ENCODE measurements at regions not wholly inside any gene's neighbourhood (a gene's known extent, or its start where the extent isn't known, plus 50 kb on each side); places are given as distances from the start of the nearest gene placed in this dataset.
A peak's percentile ranks its signal among the peaks of the same experiment; 100 is the strongest.
"Not testable (repeated sequence)": the region's sequence is repeated elsewhere in the genome, so short reads cannot be mapped to it uniquely, and the experiment has no call there.

DNA sequence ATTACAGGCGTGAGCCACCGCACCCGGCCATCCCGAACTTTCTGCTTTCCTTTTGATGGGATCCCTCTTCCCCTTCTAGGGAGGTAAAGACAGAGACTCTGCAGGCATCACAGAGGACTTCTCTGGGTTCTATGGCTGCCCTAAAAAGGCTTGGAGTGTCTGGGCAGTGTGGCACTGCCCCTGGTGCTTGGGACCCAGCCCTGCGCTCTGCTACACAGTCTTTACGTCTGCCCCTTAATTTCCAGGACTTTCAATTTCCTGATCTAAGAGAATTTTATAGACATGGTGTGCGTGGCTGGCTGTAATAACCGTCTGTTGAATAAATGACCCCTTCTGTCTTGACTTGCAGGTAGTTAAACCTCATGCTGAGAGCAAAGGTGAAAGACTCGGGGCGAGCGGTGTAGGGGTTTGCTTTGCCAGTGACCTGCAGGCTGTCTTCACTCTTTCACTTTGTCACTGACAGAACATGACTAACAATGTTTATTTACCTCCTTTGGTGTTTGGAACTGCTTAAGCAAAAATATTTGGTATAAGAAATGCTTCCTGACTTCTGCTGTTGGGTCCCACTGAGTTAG lies 110.9 kb upstream of the MAP1LC3B2 start:
- no peak for DNase-seq (ENCODE audit: low spot score)
- intact Hi-C loops (cut with DNase I), result no loop called here

DNA sequence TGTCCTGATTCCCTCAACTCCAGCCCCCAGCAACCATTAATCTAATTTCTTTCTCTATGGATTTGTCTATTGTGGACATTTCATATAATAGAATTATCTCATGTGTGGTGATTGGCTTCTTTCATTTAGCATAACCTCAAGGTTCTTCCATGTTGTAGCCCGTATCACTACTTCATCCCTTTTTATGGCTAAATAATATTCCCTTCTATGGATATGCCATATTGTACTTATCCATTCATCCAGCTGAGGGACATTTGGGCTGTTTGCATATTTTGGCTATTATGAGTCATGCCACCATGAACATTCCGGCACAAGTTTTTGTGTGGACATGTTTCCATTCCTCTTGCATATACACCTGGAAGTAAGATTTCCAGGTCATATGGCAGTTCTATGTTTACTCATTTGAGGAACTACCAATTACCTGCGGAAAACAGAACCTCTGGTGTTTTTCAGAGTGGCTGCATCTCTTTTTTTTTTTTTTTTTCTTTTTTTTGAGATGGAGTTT lies 108.7 kb upstream of the MAP1LC3B2 start:
- intact Hi-C loops (cut with DNase I), result loop anchor here (10.0 kb wide), 1 partner anchor 144 kb away; no protein-coding TSS in a partner anchor
- DNase-seq (ENCODE audit: low spot score), result no peak

DNA sequence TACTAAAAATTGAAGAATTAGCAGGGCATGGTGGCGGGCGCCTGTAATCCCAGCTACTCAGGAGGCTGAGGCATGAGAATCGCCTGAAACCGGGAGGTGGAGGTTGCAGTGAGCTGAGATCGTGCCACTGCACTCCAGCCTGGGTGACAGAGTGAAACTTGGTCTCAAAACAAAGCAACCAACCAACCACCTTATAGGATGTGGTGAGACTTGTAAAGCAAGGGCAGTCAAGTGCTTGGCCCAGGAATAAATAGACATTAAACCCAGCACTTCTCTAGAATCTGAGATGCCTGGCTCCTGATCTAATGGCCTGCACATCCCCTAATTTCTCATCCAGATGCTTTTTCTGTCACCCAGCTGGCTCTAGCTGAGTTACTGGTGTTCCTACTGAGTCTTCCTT lies 106.2 kb upstream of the MAP1LC3B2 start:
- intact Hi-C loops (cut with DNase I), result loop anchor here (10.0 kb wide), 1 partner anchor 142 kb away; no protein-coding TSS in a partner anchor

DNA sequence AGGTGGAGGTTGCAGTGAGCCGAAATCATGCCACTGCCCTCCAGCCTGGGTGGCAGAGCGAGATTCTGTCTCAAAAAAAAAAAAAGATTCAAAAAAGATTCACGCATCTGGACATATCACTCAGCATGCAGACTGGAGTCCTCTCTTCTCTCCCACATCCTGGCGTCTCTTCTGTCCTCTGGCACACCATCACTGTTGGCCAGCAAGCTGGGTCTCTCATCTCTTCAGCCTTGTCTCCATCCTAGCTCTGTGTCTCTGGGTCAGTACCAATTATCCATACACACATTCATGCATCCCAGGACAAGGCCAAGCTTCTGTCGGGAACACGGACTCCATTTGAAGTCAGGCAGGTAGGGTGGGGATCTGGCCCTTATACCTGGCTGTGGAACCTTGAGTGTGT lies 105.5 kb upstream of the MAP1LC3B2 start:
- intact Hi-C loops (cut with DNase I), result loop anchor here (10.0 kb wide), 1 partner anchor 141 kb away; no protein-coding TSS in a partner anchor

More for the DNA sequence above, 106.2 kb upstream of the MAP1LC3B2 start:
- DNase-seq (ENCODE audit: low spot score), result not testable (repeated sequence)

DNA sequence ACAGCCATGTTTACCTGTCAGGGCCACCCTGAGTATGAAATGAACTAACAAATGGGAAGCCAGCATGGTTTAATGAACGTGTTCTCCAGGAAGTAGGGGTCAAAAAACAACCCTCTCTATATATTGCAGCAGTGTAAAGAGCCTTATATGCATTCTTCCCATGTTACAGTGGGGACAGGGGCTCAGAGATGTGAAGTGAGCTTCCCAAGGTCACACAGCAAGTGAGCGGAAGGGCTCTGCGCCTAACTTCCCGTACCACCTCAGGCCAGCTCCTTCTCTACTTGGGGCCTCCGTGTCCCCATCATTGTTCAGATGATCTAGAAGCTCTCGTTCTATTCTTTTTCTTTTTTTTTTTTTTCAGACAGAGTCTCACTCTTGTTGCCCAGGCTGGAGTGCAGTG lies 105.1 kb upstream of the MAP1LC3B2 start:
- intact Hi-C loops (cut with DNase I), result loop anchor here (10.0 kb wide), 1 partner anchor 141 kb away; no protein-coding TSS in a partner anchor
- DNase-seq (ENCODE audit: low spot score), result no peak

More for the DNA sequence above, 105.5 kb upstream of the MAP1LC3B2 start:
- DNase-seq (ENCODE audit: low spot score), result no peak

DNA sequence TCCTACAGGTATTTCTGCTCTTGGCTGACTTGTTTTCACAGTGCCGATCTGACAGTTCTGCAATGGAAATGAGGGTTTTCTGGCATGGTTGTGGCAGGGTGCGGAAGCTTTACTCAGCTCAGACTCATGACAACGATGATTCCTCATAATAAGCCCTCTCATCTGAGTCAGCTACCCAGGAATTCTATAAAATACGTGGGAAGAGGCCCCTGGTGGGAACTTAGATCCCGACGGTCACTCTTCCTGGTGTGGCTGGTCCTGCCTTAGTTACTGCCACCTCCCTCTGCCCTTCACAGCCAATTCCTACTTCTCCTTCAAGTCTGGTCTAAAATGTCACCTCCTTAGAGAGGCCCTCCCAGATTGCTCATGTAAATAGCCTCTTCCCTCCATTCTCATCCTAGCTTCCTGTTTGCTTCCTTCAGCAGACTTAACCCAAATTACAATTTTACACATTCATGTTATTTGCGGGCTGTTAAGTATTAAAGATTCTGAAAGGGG lies 104.2 kb upstream of the MAP1LC3B2 start:
- intact Hi-C loops (cut with DNase I), result loop anchor here (5.0 to 10.0 kb wide), 2 partner anchors 82 to 140 kb away; no protein-coding TSS in a partner anchor
- no peak for DNase-seq (ENCODE audit: low spot score)

DNA sequence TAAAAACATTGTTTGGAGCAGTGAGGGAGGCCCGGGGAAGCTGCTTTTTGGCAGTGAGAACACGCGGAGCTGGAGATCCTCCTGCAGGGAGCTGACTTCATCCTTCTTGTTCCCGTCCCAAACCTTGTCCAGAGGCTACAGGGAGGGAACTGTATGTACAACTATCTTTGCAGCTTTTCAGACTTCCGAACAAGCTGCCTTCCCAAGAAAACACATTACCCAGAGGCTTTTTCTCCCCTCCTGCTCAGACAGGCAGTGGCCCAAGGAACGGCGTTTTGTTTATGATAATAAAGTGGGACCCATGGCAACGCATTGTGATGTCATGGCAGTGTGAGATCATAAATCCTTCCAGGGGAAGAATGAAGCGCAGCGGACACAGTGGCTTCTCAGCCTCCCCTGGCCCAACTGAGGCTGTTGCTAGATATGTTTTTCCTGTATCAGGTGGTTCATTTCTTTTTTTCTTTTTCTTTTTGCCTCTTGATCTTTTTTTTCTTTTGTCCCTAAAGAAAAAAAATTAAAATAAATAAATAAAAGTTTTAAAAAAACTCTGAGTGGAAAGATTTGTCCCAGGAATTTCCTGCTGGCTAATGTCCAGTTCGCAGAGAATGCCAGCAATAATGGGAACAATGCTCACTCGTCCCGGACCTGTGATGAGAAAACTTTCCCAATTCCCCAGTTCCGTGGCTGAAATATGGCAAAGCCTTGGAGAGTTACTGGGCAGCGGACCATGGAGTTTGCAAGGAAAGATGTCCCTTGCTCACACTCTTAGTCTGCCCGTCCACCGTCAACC lies 103.4 kb upstream of the MAP1LC3B2 start:
- intact Hi-C loops (cut with DNase I), result loop anchor here (5.0 to 10.0 kb wide), 2 partner anchors 82 to 139 kb away; no protein-coding TSS in a partner anchor

DNA sequence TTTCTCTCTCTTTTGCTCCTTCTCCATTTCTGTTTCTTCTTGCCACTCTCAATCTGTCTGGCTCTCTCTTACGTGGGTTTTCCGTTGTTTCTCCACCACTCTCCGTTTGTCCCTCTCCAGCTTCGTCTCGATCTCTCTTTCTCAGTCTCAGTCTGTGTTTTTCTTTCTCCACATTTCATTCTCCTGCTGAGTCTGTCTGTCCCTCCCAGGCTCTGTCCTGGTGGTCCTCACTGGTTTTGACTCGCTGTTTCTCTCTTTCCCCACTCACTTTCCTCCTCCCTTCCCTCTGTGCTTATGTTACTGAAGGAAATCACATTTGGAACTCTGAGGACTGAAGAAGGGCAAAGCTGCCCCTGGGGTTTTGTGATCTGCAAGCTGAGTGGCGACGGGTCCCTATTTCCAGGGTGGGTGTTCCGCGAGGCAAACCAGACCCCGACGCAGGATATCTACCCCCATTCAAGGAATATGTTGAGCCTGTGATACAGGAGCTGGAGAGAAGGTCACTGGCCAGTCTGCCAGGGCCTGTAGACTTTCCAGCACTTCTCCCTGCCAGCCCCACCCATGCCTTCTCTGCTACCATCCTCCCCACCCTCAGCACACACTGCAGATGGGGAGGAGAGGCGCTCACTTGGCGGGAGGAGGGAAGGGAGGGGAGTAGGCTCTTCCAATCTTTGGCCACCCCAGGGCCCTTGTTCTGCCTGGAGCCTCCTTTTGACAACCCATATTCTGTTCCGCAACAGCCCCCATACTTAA lies 102.7 kb upstream of the MAP1LC3B2 start:
- DNase-seq (ENCODE audit: low spot score), result no peak
- intact Hi-C loops (cut with DNase I), result loop anchor here (5.0 to 10.0 kb wide), 2 partner anchors 81 to 138 kb away; no protein-coding TSS in a partner anchor

More for the DNA sequence above, 103.4 kb upstream of the MAP1LC3B2 start:
- peak; percentile 79 for DNase-seq (ENCODE audit: low spot score)

DNA sequence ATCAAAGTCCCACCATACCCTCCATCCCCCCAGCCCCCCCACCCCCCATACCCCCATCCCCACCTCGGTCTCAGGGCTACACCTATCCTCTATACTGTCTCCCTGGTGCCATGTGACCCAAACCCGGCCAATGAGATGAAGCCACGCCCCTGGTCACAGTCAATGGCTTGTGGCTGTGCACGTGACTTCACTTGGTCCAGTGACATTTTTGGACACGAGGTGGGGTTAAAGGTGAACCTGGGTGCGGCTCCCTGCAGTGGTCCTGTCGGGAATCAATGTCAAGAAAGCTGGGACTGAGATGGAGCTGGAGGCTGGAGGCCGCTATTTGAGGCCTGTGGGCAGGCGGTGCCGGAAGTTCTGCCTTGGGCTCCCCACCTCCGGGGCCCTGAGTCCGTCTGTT lies 100.7 kb upstream of the MAP1LC3B2 start:
- DNase-seq (ENCODE audit: low spot score), result no peak
- intact Hi-C loops (cut with DNase I), result loop anchor here (5.0 to 10.0 kb wide), 2 partner anchors 79 to 136 kb away; no protein-coding TSS in a partner anchor

DNA sequence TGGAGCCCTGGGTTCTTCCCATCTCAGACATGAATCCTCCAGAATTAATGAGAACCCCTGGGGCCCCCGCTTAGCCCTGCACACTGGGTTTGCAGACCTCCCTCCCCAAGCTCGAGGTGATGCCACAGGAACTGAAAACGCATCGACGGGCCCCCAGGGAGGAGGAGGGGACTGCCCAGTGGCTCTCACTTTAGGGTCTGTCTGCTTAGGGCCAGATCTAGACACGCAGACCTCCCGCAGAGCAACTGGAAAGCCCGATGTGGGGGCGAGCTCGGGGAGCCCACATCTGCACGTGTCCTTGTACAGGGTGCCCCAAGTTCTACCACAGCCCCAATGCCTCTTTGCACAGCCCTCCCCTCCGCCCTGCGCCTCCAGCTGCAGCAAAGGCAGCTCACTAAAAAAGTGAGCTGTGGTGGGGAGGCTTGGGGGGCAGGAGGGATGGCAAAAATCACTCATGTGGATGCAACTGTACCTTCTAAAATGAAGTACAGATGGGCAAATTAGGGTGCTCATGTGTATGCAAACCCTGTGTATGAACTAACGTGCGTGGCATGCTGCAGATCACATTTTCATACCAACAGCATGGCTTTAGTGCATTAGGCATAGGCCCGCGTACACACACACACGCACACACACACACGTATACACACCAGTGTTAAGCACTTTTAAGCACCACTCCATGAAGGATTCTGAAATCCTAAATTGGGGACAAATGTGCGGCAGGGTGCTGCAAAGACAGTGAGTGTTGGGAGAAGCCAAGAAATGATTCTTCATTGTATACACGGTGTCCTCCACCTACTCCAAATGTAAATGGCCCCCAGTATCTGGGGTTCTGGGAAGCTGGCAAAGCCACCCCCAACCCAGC lies 99.9 kb upstream of the MAP1LC3B2 start:
- intact Hi-C loops (cut with DNase I), result loop anchor here (5.0 to 10.0 kb wide), 2 partner anchors 78 to 136 kb away; no protein-coding TSS in a partner anchor
- DNase-seq (ENCODE audit: low spot score), result no peak

DNA sequence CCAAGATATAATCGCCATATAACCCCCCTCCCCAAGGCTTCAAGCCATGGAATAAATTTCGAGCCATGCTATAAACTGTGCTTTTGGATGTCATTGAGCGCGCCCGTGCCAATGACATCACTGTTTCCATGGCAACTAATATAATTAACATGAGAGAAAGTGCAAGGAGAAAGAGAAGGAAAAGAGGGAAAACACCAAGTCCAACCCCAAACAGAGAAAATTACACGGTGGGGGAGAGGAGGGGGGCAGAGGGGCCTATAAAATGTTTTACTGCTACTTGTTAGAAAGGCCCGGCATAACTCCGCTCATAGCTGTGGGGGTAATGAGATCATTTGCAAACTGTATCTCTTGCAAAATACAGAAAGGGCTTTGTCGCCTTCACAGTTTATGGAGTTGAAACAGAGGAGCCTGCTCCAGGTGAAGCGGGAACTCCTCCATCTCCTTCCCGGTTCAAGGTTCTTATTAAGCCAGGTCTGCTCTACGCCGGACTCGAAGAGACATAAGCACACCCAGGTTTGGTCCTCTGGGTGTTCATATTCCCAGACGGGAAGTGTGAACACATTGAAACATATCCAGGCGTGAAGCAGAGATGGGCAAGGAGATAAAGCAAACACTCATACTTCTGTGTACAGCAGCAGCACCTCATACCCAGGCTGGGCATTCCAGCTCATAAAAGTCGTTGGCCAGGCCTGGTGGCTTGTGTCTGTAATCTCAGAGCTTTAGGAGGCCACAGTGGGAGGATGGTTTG lies 99.1 kb upstream of the MAP1LC3B2 start:
- DNase-seq (ENCODE audit: low spot score), result no peak
- intact Hi-C loops (cut with DNase I), result loop anchor here (5.0 to 10.0 kb wide), 2 partner anchors 77 to 135 kb away; no protein-coding TSS in a partner anchor

DNA sequence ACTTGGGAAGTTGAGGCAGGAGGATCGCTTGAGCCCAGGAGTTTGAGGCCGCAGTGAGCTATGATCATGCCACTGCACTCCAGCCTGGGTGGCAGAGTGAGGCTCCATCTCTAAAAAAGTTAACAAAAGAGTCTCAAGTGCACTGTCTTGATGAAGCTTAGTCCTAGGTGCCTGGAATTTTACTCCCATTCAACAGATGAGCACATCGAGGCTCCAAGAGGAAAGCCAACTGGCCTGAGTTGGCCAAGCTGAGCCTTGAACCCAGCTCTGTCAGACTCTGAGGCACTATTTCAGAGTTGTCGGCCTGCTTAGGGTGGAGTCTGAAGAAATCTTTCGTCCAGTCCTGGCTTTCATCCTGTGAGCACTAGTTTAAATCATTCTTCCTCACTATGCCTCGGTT lies 98.1 kb upstream of the MAP1LC3B2 start:
- no peak for DNase-seq (ENCODE audit: low spot score)
- intact Hi-C loops (cut with DNase I), result no loop called here

DNA sequence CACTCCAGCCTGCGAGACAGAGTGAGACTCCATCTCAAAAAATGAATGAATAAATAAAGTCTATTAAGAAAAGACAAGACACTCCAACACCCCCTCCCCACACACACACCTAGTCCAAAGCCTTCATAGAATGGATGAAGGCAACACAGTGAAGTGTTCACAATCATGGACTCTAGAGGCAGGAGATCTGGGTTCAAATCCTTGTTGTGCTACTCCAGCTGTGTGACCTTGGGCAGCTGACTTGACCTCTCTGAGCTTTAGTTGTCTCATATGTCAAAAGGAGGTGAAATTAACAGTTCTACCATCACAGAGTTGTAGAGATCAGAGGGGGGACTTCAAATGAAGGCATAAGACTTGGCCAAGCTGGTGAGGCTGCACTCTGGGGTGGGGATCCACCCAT lies 95.8 kb upstream of the MAP1LC3B2 start:
- intact Hi-C loops (cut with DNase I), result no loop called here
- DNase-seq (ENCODE audit: low spot score), result no peak

DNA sequence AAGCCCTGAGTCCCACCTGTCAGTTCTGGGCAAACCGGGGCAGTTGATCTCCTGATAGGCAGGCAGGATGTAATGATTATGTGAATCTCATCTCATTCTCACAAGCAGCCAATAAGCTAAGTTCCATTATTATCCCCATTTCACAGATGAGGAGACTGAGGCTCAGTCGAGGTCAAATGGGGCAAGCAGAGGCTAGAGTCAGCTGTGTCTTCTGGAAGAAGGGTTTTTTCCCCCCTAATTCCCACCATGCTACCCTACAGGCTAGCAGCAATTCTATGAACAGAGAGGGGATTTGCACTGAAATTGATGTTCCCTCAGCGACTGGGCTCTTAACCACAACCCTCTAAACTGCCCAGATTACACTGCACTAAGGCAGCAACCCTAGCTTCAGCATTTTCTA lies 93.8 kb upstream of the MAP1LC3B2 start:
- intact Hi-C loops (cut with DNase I), result no loop called here
- no peak for DNase-seq (ENCODE audit: low spot score)

DNA sequence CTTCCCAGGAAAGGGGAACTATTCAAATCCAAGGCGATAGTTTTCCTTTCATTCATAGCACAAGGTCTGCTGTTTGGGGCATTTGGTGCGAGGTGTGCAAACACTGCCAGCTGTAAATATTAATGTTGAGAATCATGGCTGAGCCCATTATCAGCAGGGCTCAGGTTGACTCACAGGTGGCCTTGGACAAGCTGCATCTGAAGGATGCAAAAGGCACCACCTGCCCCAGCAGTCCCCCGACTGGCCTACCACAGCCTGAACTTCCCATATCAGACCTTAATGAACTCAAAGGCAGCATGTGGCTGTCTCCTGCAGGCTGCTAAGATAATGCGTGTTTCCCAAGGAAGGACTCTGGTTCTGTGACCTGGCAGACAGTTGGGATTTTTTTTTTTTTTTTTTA lies 93.3 kb upstream of the MAP1LC3B2 start:
- intact Hi-C loops (cut with DNase I), result no loop called here
- DNase-seq (ENCODE audit: low spot score), result no peak

DNA sequence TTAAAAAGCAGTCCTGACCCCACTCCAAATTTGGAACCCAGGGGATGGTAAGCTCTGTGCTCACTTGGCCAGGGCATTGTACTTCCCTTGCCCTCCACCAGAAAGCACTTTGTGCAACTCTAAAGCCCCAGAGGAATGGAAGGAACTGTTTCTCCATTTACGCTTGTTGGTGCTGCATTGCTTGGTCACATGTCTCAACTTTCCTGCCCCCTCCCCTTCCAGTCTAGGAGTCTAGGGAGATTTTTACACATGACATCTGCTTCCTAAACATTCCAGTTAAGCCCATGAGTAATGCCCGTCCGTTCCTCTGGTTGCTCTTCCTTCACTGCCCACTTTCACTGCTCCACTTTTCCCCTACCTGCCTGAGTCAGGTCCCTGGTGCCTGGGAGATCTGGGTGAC lies 92.6 kb upstream of the MAP1LC3B2 start:
- DNase-seq (ENCODE audit: low spot score), result no peak
- intact Hi-C loops (cut with DNase I), result no loop called here

DNA sequence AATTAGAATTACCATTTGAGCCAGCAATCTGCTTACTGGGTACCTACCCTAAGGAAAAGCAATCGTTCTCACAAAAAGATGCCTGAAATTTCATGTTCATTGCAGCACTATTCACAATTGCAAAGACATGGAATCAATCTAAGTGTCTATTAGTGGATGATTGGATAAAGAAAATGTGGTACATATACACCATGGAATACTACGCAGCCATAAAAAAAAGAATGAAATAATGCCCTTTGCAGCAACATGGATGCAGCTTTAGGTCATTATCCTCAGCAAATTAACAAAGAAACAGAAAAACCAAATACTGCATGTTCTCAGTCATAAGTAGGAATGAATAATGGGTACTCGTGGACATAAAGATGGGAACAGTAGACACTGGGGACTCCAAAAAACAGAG lies 89.8 kb upstream of the MAP1LC3B2 start:
- intact Hi-C loops (cut with DNase I), result no loop called here
- no peak for DNase-seq (ENCODE audit: low spot score)

DNA sequence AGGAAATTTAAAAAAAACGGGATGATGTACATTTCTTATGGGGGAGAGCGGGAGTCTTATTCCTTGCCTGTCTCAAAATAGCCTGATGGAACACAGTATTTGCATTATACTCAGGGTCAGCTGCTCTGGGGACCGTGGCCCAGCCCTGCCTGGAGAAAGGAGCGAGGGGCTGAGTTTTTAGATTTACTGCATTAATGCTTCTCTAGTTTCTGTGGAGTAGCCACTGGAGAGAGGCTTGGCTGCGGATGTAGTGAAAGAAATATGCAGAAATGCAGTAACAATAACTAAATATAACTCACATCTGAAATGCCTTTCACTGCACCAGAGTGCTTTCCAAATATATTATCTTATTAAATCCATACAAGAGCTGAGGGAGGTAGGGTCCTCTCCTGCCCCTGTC lies 87.6 kb upstream of the MAP1LC3B2 start:
- intact Hi-C loops (cut with DNase I), result no loop called here
- DNase-seq (ENCODE audit: low spot score), result no peak
